ENCODE measurements at regions not wholly inside any gene's neighbourhood (a gene's known extent, or its start where the extent isn't known, plus 50 kb on each side); places are given as distances from the start of the nearest gene placed in this dataset.

DNA sequence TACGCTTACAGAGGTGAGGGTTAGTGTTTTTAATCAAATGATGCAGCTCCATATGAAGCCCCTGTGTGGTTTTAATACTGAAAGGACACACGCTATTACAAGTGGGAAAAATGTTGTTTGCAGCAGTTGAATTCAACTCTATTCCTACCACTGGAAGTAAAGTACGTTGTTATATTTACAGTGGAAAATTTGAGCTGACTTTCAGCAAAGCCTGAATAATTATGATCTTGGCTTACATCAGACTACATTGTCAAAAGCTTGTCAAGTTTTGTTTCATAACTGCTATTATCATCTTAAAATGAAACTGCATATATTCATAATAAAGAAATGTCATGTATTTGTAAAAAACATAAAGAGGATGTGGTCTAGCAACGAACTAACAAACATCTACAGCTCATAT lies 818.5 kb downstream of the SEMA5A start:
- H3K9me3 ChIP-seq (replicated peaks; ENCODE audit: control insufficient read depth, insufficient read depth, low read length), result no peaks in the 10 kb centered on the region
- no peaks in the 10 kb centered on the region for H3K36me3 ChIP-seq (ENCODE audit: control insufficient read depth in 2 of 2, extremely low read depth in 1 of 2, insufficient read depth in 2 of 2, low read length in 2 of 2)
- no peak overlapping the region for H2AFZ ChIP-seq (ENCODE audit: low read depth, low read length)
- BruUV-seq (replicated peaks), result no TSS peak
- FAIRE-seq (no peak), DNase-seq (ENCODE audit: low read depth, low spot score) (no peak)
- intact Hi-C loops (cut with micrococcal nuclease), result no loop called here
- no peaks in the 10 kb centered on the region for H3K9me1 ChIP-seq (replicated peaks; ENCODE audit: control insufficient read depth, extremely low read depth, insufficient read depth, low read length)
- dilution Hi-C loops (cut with MboI; ENCODE audit: extremely low pct_ligation_motif_present, low sequenced_read_pairs), result no loop called here
- no peak overlapping the region for H3K9ac ChIP-seq (replicated peaks; ENCODE audit: extremely low read depth, insufficient read depth, low read length)
- ChIA-PET CTCF (no interaction called here), POLR2A (no interaction called here)
- no peaks in the 10 kb centered on the region for H4K20me1 ChIP-seq (replicated peaks; ENCODE audit: control insufficient read depth, extremely low read depth, insufficient read depth, low read length)
- H3K4me2 ChIP-seq (ENCODE audit: insufficient read depth, low read length), result no peak overlapping the region
- no peaks in the 10 kb centered on the region for H3K79me2 ChIP-seq (ENCODE audit: control insufficient read depth, insufficient read depth, low read length)
- no peaks in the 10 kb centered on the region for H3K27me3 ChIP-seq (ENCODE audit: control insufficient read depth in 2 of 2, insufficient read depth in 2 of 2, low read length in 2 of 2)
- TF ChIP-seq GATA2 (IDR thresholded peaks at IDR 0.05; ENCODE audit: insufficient read depth, insufficient read length, low read depth, low read length) (no peak), POLR2A (IDR thresholded peaks at IDR 0.05; ENCODE audit: low read depth, low read length) (no peak), JUN (IDR thresholded peaks at IDR 0.05; ENCODE audit: borderline replicate concordance, insufficient read depth, insufficient read length, low read depth) (no peak)
- no peak overlapping the region for H3K4me3 ChIP-seq (replicated peaks in 1 of 3; ENCODE audit: insufficient read depth in 1 of 3, low read depth in 1 of 3, low read length in 3 of 3)
- no peak overlapping the region for H3K27ac ChIP-seq (ENCODE audit: insufficient read depth, low read depth, low read length)
- H3K4me1 ChIP-seq (ENCODE audit: control insufficient read depth, extremely low read depth, insufficient read depth, low read length), result no peaks in the 10 kb centered on the region

DNA sequence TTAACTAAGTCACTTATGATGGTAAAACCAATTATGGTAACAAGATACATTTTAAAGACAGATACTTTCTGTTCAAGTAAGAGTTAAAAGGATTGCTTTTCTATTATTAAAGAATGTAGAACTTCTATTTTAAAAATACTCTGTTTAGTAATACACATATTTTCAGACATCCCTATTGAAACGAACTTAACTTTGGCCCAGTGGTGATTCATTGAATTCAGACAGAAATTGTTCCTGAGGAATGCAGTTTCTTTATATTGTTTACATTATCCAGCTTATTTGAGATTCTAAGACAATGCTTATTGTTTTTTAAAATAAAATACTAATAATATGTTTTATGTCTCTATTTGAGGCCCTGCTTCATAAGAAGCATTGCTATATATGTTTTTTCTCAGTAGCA lies 816.4 kb downstream of the SEMA5A start:
- Histone ChIP-seq H3K9ac (replicated peaks; ENCODE audit: extremely low read depth, insufficient read depth, low read length) (no peak overlapping the region), H3K4me2 (ENCODE audit: insufficient read depth, low read length) (no peak overlapping the region), H4K20me1 (replicated peaks; ENCODE audit: control insufficient read depth, extremely low read depth, insufficient read depth, low read length) (no peaks in the 10 kb centered on the region), H3K9me1 (replicated peaks; ENCODE audit: control insufficient read depth, extremely low read depth, insufficient read depth, low read length) (no peaks in the 10 kb centered on the region), H3K27ac (ENCODE audit: insufficient read depth, low read depth, low read length) (no peak overlapping the region), H3K4me3 (replicated peaks in 1 of 3; ENCODE audit: insufficient read depth in 1 of 3, low read depth in 1 of 3, low read length in 3 of 3) (no peak overlapping the region), H3K9me3 (replicated peaks; ENCODE audit: control insufficient read depth, insufficient read depth, low read length) (no peaks in the 10 kb centered on the region), H3K79me2 (ENCODE audit: control insufficient read depth, insufficient read depth, low read length) (no peaks in the 10 kb centered on the region), H3K4me1 (ENCODE audit: control insufficient read depth, extremely low read depth, insufficient read depth, low read length) (no peaks in the 10 kb centered on the region), H3K27me3 (ENCODE audit: control insufficient read depth in 2 of 2, insufficient read depth in 2 of 2, low read length in 2 of 2) (no peaks in the 10 kb centered on the region), H3K36me3 (ENCODE audit: control insufficient read depth in 2 of 2, extremely low read depth in 1 of 2, insufficient read depth in 2 of 2, low read length in 2 of 2) (no peaks in the 10 kb centered on the region), H2AFZ (ENCODE audit: low read depth, low read length) (no peak overlapping the region)
- intact Hi-C loops (cut with micrococcal nuclease), result no loop called here
- dilution Hi-C loops (cut with MboI; ENCODE audit: extremely low pct_ligation_motif_present, low sequenced_read_pairs), result no loop called here
- POLR2A ChIA-PET, result no interaction called here
- FAIRE-seq (no peak), DNase-seq (ENCODE audit: low read depth, low spot score) (no peak)
- BruUV-seq (replicated peaks), result no TSS peak
- TF ChIP-seq, protein P1, sequence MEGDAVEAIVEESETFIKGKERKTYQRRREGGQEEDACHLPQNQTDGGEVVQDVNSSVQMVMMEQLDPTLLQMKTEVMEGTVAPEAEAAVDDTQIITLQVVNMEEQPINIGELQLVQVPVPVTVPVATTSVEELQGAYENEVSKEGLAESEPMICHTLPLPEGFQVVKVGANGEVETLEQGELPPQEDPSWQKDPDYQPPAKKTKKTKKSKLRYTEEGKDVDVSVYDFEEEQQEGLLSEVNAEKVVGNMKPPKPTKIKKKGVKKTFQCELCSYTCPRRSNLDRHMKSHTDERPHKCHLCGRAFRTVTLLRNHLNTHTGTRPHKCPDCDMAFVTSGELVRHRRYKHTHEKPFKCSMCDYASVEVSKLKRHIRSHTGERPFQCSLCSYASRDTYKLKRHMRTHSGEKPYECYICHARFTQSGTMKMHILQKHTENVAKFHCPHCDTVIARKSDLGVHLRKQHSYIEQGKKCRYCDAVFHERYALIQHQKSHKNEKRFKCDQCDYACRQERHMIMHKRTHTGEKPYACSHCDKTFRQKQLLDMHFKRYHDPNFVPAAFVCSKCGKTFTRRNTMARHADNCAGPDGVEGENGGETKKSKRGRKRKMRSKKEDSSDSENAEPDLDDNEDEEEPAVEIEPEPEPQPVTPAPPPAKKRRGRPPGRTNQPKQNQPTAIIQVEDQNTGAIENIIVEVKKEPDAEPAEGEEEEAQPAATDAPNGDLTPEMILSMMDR (IDR thresholded peaks at IDR 0.05; ENCODE audit: extremely low read depth in 1 of 2, insufficient read depth in 1 of 2, low read depth in 1 of 2, low read length in 2 of 2), result no peak
- no peak for TF ChIP-seq GATA2 (IDR thresholded peaks at IDR 0.05; ENCODE audit: insufficient read depth, insufficient read length, low read depth, low read length)
- TF ChIP-seq POLR2AphosphoS5 (IDR thresholded peaks at IDR 0.05; ENCODE audit: insufficient read depth, low read depth, low read length), result no peak
- TF ChIP-seq, protein P2, sequence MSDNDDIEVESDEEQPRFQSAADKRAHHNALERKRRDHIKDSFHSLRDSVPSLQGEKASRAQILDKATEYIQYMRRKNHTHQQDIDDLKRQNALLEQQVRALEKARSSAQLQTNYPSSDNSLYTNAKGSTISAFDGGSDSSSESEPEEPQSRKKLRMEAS (IDR thresholded peaks at IDR 0.05; ENCODE audit: insufficient read depth, insufficient read length), result no peak
- TF ChIP-seq EZH2 (IDR thresholded peaks at IDR 0.05; ENCODE audit: borderline replicate concordance, low read depth, low read length, severe bottlenecking), result no peak
- no peak for TF ChIP-seq FOS (IDR thresholded peaks at IDR 0.05; ENCODE audit: borderline replicate concordance, insufficient read depth, low read length)
- no peak for TF ChIP-seq POLR2A (IDR thresholded peaks at IDR 0.05; ENCODE audit: low read depth, low read length)
- TF ChIP-seq JUN (IDR thresholded peaks at IDR 0.05; ENCODE audit: borderline replicate concordance, insufficient read depth, insufficient read length, low read depth), result no peak
- TF ChIP-seq MYC (IDR thresholded peaks at IDR 0.05; ENCODE audit: low read depth, low read length), result no peak
- CTCF ChIA-PET, result no interaction called here

Measured in endothelial cell of umbilical vein (primary cell).